ENCODE measurements at regions not wholly inside any gene's neighbourhood (a gene's known extent, or its start where the extent isn't known, plus 50 kb on each side); places are given as distances from the start of the nearest gene placed in this dataset.

DNA sequence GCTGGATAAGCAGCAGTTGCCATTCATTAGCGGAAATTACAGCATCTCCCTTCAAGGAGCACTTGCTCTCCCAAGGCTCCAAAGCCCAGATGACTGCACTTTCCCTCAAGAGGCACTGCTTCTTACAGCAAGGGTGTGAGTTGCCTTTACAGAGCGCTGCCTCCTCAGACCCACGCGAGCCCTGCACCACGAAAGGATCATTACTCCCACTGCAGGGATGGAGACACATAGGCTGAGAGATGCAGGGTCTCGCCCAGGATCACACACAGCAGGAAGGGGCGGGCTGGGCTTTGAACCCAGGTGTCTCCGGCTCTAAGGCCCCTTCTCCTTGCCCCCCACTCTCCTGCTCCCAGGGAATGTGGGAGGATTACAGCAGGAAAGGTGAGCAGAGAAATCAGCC, 405.5 kb downstream of the MATN1 start:
- TF ChIP-seq, protein P1, sequence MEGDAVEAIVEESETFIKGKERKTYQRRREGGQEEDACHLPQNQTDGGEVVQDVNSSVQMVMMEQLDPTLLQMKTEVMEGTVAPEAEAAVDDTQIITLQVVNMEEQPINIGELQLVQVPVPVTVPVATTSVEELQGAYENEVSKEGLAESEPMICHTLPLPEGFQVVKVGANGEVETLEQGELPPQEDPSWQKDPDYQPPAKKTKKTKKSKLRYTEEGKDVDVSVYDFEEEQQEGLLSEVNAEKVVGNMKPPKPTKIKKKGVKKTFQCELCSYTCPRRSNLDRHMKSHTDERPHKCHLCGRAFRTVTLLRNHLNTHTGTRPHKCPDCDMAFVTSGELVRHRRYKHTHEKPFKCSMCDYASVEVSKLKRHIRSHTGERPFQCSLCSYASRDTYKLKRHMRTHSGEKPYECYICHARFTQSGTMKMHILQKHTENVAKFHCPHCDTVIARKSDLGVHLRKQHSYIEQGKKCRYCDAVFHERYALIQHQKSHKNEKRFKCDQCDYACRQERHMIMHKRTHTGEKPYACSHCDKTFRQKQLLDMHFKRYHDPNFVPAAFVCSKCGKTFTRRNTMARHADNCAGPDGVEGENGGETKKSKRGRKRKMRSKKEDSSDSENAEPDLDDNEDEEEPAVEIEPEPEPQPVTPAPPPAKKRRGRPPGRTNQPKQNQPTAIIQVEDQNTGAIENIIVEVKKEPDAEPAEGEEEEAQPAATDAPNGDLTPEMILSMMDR (IDR thresholded peaks at IDR 0.05; ENCODE audit: low read depth, low read length, poor library complexity, severe bottlenecking): no peak
- TF ChIP-seq EZH2phosphoT487 (IDR thresholded peaks at IDR 0.05; ENCODE audit: borderline replicate concordance, low read length): no peak
